ENCODE measurements at regions not wholly inside any gene's neighbourhood (a gene's known extent, or its start where the extent isn't known, plus 50 kb on each side); places are given as distances from the start of the nearest gene placed in this dataset.
"Not testable (repeated sequence)": the region's sequence is repeated elsewhere in the genome, so short reads cannot be mapped to it uniquely, and the experiment has no call there.

GRCh38 chr9:40097992-40098391 is 742.5 kb downstream of the SPATA31A1 start:
- not testable (repeated sequence) for DNase-seq (ENCODE audit: low spot score); H3K4me3 ChIP-seq; H3K27ac ChIP-seq

DNA sequence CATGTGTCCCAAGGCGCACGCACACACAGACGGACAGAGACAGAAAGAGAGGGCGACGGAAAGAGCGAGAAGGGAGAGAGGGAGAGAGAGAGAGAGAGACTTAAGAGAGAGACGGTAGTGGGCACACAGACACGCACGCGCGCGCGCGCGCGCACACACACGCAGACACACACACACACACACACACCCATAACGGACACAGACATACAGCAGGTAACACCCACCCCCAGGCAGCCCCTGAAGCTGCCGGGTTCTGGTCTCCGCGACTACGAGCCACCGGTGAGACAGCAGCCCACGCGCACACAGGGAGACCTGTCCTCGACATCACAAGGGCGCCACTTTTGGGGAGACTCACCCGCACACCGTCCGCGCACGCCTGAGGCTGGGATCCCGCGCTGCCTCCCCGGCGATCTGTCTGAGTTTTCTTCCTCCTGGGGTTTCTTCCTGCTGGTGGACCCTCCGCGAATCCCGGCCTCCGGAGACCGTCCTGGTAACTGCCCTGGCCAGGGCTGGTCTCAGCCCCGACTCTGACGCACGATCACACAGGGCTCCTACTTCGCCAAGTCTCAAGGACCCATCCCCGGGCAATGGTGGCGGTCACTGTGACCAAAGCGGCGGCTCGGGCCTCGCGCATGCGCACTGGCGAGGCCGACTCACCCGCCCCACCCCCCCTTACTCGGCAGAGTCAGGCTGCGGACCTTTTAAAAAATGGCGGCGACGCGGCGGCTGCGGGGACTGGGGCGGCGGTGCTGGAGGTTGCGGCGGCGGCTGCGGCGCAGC is 750.7 kb downstream of the SPATA31A1 start:
- peak overlapping the region; percentile 64 to 73 for H3K27ac ChIP-seq
- peak; percentile 24 for DNase-seq (ENCODE audit: low spot score)

GRCh38 chr9:40106783-40107248 is 751.3 kb downstream of the SPATA31A1 start:
- H3K4me3 ChIP-seq, result peak overlapping the region; percentile 65
- peak overlapping the region; percentile 51 to 64 for H3K27ac ChIP-seq
- DNase-seq (ENCODE audit: low spot score), result not testable (repeated sequence)

More for the DNA sequence above, 750.7 kb downstream of the SPATA31A1 start:
- H3K4me3 ChIP-seq, result peak overlapping the region; percentile 65

DNA sequence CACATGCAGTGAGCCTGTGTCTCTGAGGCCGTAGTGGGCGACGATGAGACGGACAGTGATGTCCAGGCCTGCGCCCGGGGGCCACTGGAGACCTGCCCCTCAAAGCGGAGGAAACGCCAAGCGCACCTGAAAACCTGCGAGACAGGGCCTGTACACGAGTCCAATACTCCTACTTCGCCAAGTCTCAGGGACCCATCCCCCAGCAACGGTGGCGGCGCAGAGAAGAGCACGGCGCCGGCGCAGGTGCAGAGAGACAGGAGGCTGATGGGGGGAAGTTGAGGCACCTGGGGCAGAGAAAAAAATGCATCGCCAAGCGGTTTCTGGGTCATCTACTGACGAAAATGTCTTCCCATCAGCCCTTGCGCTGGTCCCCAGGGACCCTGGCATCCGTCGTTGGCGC is 751.8 kb downstream of the SPATA31A1 start:
- H3K4me3 ChIP-seq, result not testable (repeated sequence)

DNA sequence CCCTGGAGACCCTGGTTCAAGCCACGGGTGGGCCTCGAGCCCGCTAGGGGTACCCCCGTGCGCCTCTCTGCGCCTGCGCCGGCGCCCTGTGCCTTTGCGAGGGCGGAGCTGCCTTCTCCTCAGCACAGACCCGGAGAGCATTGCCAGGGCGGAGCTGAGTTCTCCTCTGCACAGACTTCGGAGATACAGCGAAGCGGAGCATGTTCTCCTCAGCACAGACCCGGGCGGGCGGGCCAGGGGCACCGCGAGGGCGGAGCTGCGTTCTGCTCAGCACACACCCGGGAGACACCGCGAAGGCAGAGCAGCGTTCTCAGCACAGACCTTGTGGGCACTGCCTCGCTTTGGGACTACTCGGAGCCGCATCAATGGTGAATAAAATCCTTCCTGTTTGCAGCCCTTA is 753.0 kb downstream of the SPATA31A1 start:
- H3K27ac ChIP-seq; H3K4me3 ChIP-seq; DNase-seq (ENCODE audit: low spot score): not testable (repeated sequence)

More for the DNA sequence above, 751.8 kb downstream of the SPATA31A1 start:
- not testable (repeated sequence) for H3K27ac ChIP-seq; DNase-seq (ENCODE audit: low spot score)

GRCh38 chr9:40110751-40111150 is 755.3 kb downstream of the SPATA31A1 start:
- not testable (repeated sequence) for DNase-seq (ENCODE audit: low spot score); H3K27ac ChIP-seq; H3K4me3 ChIP-seq

DNA sequence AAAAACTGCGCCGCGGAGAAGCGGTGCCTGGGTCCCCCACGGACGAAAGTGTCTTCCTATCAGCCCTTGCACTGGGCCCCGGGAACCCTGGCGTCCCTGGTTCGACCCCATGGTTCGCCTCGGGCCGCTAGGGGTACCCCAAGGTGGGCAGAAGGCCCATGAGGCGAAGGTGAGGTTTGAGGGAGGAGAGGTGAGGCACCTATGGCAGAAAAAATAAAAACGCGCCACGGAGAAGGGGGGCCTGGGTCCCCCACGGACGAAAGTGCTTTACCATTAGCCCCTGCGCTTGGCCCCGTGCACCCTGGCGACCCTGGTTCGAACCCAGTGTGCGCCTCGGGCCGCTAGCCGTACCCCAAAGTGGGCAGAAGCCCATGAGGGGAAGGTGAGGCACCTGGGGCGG is 756.1 kb downstream of the SPATA31A1 start:
- not testable (repeated sequence) for DNase-seq (ENCODE audit: low spot score); H3K27ac ChIP-seq; H3K4me3 ChIP-seq

DNA sequence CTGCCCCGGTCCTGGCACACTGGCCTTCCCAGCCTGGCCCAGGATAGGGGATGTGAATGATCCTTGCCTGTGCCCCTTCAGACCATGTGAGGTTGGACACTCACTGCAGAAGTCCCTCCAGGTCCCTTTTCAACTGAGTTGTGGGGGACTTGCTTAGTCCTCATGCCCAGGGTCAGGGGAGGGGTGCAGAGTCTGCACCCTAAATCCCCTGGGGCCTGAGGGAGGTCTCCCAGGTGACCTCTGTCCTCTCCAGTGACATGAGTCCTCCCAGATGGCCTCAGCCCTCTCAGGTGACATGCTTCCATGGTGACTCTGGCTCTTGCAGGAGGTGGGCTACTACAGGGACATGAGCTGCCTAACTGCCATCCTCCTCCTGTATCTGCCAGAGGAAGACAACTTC is 775.1 kb downstream of the SPATA31A1 start:
- DNase-seq (ENCODE audit: low spot score); H3K27ac ChIP-seq; H3K4me3 ChIP-seq: not testable (repeated sequence)

DNA sequence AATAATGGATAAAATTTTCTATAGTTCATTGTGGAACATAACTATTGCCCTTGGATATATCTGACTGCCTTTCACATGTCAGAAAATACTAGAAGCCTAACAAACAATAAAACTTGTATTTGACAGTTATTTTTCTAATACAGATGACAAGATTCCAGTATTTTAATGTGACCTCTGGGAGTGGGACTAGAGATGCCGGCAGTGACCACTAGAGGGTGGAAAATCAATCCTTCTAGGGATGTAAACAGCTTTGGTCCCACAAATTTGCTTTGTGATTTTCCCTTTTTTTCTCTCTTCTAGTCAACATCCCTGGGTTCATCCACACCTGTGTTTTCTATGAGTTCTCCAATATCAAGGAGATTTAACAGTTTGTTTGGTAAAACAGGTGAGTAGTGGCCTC is 813.7 kb downstream of the SPATA31A1 start:
- DNase-seq (ENCODE audit: low spot score); H3K27ac ChIP-seq; H3K4me3 ChIP-seq: not testable (repeated sequence)

DNA sequence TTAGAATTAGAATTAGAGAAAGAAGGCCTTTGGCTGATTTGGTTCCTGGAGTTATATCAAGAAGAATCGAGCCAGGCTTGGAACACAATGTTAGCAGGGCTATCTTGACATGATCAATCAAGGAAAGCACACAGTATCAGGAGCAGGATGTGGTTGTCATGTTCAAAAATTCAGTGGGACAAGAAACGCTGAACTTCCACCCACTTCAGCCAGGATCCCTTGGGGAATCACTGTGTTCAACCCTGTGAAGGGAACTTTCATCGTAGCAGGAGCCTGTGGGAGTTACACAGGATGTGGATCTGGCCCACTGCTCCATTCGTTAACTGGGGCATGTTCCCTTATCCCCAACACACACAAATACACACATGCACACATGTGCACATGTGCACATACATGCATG is 817.8 kb downstream of the SPATA31A1 start:
- not testable (repeated sequence) for H3K27ac ChIP-seq; DNase-seq (ENCODE audit: low spot score)

DNA sequence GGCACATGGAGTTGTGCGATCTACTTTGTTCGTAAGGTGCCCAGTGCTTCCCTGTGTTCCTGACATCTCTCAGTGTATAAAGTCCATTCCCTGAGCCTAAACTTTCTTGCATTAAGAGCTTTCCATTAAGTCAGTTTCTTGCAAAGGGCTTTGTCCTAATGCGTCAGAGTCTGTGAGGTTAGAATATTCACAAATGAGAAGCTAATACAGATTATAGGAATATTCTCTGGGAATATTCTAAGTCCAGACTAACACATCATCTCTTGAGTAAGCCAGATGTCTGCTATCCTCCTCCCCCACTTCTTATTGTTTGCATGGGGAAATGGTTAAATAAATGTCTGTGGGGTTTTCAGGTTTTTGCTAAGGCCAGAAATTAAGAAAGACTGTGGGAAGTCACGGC is 818.6 kb downstream of the SPATA31A1 start:
- H3K4me3 ChIP-seq; H3K27ac ChIP-seq; DNase-seq (ENCODE audit: low spot score): not testable (repeated sequence)

More for the DNA sequence above, 817.8 kb downstream of the SPATA31A1 start:
- H3K4me3 ChIP-seq, result not testable (repeated sequence)

- DNase-seq (ENCODE audit: low spot score); H3K4me3 ChIP-seq; H3K27ac ChIP-seq: not testable (repeated sequence)
These were observed 821.9 kb downstream of the SPATA31A1 start for GRCh38 chr9:40177403-40177802.

GRCh38 chr9:40191403-40191802 is 835.9 kb downstream of the SPATA31A1 start:
- H3K27ac ChIP-seq; H3K4me3 ChIP-seq; DNase-seq (ENCODE audit: low spot score): not testable (repeated sequence)

GRCh38 chr9:40192162-40192561 is 836.7 kb downstream of the SPATA31A1 start:
- not testable (repeated sequence) for DNase-seq (ENCODE audit: low spot score); H3K4me3 ChIP-seq; H3K27ac ChIP-seq

DNA sequence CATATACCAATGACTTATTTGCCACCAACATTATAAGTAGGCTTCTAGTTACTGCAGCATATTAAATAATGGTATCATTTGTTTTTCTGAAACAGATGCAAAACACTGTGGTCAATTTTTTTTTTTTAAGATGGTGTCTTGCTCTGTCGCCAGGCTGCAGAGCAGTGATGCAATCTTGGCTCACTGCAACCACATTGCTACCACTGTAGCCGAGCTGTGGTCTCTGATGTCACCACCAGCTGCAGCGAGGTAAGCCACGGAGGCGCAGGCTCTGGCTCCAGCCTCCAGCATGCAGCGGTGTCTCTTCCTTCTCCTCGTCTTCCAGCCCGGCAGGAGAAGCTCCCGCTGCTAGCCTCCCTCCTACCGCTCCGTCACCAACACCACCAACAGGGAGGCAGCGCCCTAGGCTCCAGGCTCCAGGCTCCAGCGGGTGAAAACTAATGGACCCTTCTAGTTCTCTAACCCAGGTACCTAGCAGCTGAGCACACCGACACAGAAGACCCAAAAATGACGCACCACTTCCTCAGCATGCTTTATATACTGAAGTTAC is 840.8 kb downstream of the SPATA31A1 start:
- not testable (repeated sequence) for H3K27ac ChIP-seq; DNase-seq (ENCODE audit: low spot score); H3K4me3 ChIP-seq

GRCh38 chr9:40196803-40197202 is 841.3 kb downstream of the SPATA31A1 start:
- H3K4me3 ChIP-seq, result not testable (repeated sequence)

GRCh38 chr9:40221596-40222233 is 866.2 kb downstream of the SPATA31A1 start:
- not testable (repeated sequence) for H3K27ac ChIP-seq; DNase-seq (ENCODE audit: low spot score); H3K4me3 ChIP-seq

More at GRCh38 chr9:40196803-40197202, 841.3 kb downstream of the SPATA31A1 start:
- not testable (repeated sequence) for H3K27ac ChIP-seq; DNase-seq (ENCODE audit: low spot score)

DNA sequence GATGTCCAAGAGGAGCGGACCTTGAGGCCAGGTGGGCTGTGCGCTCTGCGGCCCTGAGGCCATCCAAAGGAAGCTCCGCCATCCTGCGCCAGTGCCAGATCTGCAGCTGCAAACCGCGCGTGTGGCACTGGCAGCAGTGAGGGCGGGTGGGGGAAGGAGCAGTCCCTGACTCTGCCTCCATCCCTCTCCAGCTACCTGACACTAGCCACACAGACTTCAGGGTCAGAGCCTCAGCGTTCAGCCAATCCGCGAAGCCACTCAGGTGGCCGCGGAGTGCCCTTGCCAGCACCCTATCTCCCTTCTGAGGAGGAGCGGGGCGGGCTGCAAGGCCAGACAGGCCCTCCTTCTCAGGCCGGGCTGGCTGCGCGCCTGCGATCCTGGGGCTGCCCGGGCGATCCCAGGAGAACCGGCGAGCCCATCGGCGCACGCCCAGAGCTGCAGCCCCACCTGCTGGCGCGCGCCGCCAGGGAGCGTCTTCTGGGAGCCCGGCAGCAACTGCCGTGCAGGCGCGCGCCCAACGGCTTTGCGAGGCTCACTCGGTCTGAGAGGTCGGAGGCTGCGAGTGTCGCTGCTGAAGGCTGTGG is 867.2 kb downstream of the SPATA31A1 start:
- H3K27ac ChIP-seq; DNase-seq (ENCODE audit: low spot score); H3K4me3 ChIP-seq: not testable (repeated sequence)

DNA sequence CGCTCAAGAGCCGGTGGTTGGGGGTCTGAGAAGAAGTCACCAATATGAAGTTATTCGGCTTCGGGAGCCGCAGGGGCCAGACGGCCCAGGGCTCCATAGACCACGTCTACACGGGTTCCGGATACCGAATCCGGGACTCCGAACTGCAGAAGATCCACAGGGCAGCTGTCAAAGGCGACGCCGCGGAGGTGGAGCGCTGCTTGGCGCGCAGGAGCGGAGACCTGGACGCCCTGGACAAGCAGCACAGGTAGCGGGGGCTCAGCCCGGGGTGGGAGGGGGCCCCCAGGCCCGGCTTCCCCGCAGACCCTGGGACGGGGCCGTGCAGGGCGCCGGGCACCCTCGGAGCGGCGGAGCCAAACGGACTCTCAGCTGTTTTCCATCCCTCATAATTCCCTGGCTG is 867.9 kb downstream of the SPATA31A1 start:
- not testable (repeated sequence) for DNase-seq (ENCODE audit: low spot score); H3K27ac ChIP-seq
- peak overlapping the region; percentile 50 for H3K4me3 ChIP-seq

Data from coronary artery (tissue), 2 donors.